Smooth muscle cell (in vitro differentiated cells): ENCODE measurements at regions not wholly inside any gene's neighbourhood (a gene's known extent, or its start where the extent isn't known, plus 50 kb on each side); places are given as distances from the start of the nearest gene placed in this dataset.

Source experiments
- DNase-seq: peaks from one replicate; lab custom pipeline; 2025; ENCODE audit not compliant: unreplicated experiment; lab: John Stamatoyannopoulos, UW
- H2AFZ ChIP-seq: fragments of 200-600 bp; sonication (generic); 2 replicates; pipeline ENCODE4 v1.6.0; 2016; ENCODE audit warnings: antibody characterized with exemption, low read depth, mild to moderate bottlenecking
- H3F3A ChIP-seq: fragments of 200-600 bp; sonication (generic); 2 replicates; pipeline ENCODE4 v1.6.0; 2017; ENCODE audit warnings: antibody characterized with exemption, low read depth
- H3K27ac ChIP-seq: fragments of 200-600 bp; sonication (generic); 2 replicates; pipeline ENCODE4 v1.5.1; 2016; ENCODE audit warnings: low read depth, mild to moderate bottlenecking
- H3K27me3 ChIP-seq: fragments of 200-600 bp; sonication (generic); 2 replicates; pipeline ENCODE4 v1.6.1; 2016; ENCODE audit warnings: low read depth, mild to moderate bottlenecking
- H3K36me3 ChIP-seq: fragments of 200-600 bp; sonication (generic); 2 replicates; pipeline ENCODE4 v1.5.1; 2016; ENCODE audit warnings: low read depth
- H3K4me1 ChIP-seq: fragments of 200-600 bp; sonication (generic); 2 replicates; pipeline ENCODE4 v1.5.1; 2016; ENCODE audit warnings: low read depth
- H3K4me2 ChIP-seq: fragments of 200-600 bp; sonication (generic); 2 replicates; pipeline ENCODE4 v1.6.0; 2016; ENCODE audit warnings: mild to moderate bottlenecking
- H3K4me3 ChIP-seq: fragments of 200-600 bp; sonication (generic); 2 replicates; pipeline ENCODE4 v1.5.1; 2016; ENCODE audit warnings: mild to moderate bottlenecking
- H3K79me2 ChIP-seq: fragments of 200-600 bp; sonication (generic); 2 replicates; pipeline ENCODE4 v1.6.0; 2016; ENCODE audit warnings: low read depth, mild to moderate bottlenecking
- H3K9ac ChIP-seq: fragments of 200-600 bp; sonication (generic); 2 replicates; pipeline ENCODE4 v1.6.0; 2016; ENCODE audit warnings: low read depth
- H3K9me3 ChIP-seq: fragments of 200-600 bp; sonication (generic); replicated peaks from 2 replicates; pipeline ENCODE4 v1.5.1; 2016; ENCODE audit warnings: low read depth
- H4K20me1 ChIP-seq: fragments of 200-600 bp; sonication (generic); 2 replicates; pipeline ENCODE4 v1.6.0; 2016; ENCODE audit warnings: low read depth
- WGBS: methylation state at CpG from one replicate; pipeline ENCODE4 v1.1.7; 2016; ENCODE audit warnings: low lambda C conversion rate; 5-methylcytosine and 5-hydroxymethylcytosine counted together
- TF ChIP-seq, protein P1 (sequence below): fragments of 200-600 bp; sonication (generic); IDR thresholded peaks from 2 replicates; pipeline ENCODE4 v1.5.1; 2017; ENCODE audit warnings: borderline replicate concordance, mild to moderate bottlenecking, antibody characterized with exemption; ENCODE audit not compliant: insufficient read depth, poor library complexity, severe bottlenecking

DNA sequence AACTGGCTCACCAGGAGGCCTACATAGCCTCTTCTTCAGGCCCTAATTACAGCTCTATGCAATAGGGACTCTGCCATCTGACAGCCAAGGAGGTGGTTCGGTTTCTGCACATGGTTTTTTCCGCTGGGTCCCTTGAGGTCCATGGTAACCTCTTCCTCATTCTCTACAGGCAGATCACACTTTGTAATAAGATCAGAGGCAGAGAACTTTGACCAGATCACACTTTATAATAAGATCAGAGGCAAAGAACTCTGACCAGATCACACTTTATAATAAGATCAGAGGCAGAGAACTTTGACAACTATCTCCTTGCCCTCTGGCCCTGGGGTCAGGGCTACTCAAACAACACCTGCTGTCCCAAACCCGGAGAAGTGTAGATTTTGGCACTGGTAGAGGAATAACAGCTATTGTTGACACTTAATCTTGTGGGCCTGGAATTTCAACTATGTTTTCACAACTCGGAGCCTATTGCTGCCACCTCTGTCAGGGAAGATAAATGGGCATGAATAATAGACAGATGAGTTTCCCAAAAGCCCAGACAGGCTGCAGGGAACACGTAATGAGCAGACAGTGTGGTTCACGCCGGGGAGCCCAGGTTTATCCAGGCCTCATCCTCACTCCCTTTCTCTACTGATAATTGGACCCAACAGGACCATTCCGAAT, 246.1 kb downstream of the UQCRFS1 start:
- no peaks in the 10 kb centered on the region for H3K27me3 ChIP-seq
- H3F3A ChIP-seq = no peaks in the 10 kb centered on the region
- 78% methylated on average over 8 of the region's 8 CpGs for WGBS
- no peak for DNase-seq
- H3K4me1 ChIP-seq = peaks cover 7% of the 10 kb centered on the region
- TF ChIP-seq, protein P1, sequence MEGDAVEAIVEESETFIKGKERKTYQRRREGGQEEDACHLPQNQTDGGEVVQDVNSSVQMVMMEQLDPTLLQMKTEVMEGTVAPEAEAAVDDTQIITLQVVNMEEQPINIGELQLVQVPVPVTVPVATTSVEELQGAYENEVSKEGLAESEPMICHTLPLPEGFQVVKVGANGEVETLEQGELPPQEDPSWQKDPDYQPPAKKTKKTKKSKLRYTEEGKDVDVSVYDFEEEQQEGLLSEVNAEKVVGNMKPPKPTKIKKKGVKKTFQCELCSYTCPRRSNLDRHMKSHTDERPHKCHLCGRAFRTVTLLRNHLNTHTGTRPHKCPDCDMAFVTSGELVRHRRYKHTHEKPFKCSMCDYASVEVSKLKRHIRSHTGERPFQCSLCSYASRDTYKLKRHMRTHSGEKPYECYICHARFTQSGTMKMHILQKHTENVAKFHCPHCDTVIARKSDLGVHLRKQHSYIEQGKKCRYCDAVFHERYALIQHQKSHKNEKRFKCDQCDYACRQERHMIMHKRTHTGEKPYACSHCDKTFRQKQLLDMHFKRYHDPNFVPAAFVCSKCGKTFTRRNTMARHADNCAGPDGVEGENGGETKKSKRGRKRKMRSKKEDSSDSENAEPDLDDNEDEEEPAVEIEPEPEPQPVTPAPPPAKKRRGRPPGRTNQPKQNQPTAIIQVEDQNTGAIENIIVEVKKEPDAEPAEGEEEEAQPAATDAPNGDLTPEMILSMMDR = no peak
- no peaks in the 10 kb centered on the region for H3K36me3 ChIP-seq
- no peaks in the 10 kb centered on the region for H4K20me1 ChIP-seq
- no peak overlapping the region for H3K27ac ChIP-seq
- no peak overlapping the region for H3K4me3 ChIP-seq
- H3K9ac ChIP-seq = no peak overlapping the region
- no peaks in the 10 kb centered on the region for H3K9me3 ChIP-seq
- no peak overlapping the region for H3K4me2 ChIP-seq
- no peak overlapping the region for H2AFZ ChIP-seq
- H3K79me2 ChIP-seq = no peaks in the 10 kb centered on the region

DNA sequence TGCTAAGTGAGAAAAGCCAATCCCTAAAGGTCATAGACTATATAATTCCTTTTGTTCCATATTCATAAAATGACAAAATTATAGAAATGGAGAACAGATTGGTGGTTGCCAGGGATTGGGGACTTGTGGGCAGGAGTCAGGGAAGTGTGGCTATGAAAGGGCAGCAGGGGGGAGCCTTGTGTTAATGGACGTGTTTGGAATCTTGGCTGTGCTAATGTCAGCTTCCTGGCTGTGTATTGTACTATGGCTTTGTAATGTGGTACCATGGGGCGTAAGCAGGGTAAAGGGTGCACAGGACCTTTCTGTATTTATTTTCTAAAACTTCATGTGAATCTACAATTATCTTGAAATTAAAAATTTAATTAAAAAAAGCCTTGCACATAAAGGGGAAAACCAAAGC, 248.5 kb downstream of the UQCRFS1 start:
- Histone ChIP-seq H3K4me3 (no peak overlapping the region), H3K27ac (no peak overlapping the region), H3K9me3 (no peaks in the 10 kb centered on the region), H3K36me3 (no peaks in the 10 kb centered on the region), H3K27me3 (no peaks in the 10 kb centered on the region), H3K79me2 (no peaks in the 10 kb centered on the region), H3K9ac (no peak overlapping the region), H2AFZ (no peak overlapping the region), H4K20me1 (no peaks in the 10 kb centered on the region), H3K4me2 (no peak overlapping the region), H3F3A (no peaks in the 10 kb centered on the region), H3K4me1 (peaks cover 11% of the 10 kb centered on the region)
- DNase-seq = no peak
- TF ChIP-seq, protein P1 = no peak
- WGBS = 78% methylated on average over 2 of the region's 2 CpGs

DNA sequence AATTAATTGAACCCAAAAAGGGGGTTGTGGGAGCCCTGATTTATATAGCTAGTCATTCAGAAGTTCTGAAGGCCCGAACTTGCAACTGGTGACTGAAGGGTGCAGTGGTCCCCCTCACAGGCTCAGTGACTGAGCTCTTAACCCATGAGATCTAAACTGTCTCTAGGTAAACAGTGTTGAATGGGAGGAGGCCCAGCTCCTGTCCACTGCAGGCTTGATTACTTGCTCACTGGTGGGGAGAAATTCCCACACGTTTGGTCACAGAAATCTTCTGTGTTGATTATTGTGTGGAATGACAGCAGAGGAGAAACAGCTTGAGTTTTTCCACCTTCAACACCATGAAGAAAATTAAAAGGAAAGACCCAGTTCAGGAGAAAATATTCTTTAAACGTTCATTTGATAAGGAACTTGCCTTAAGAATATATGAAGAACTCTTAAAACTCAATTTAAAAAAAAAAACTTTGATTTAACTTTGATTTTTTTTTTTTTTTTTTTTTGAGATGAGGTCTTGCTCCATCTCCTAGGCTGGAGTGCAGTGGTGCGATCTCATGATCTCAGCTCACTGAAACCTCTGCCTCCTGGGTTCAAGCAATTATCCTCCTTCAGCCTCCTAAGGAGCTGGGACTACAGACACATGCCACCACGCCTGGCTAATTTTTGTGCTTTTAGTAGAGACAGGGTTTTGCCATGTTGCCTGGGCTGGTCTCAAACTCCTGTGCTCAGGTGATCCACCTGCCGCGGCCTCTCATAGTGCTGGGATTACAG, 249.3 kb downstream of the UQCRFS1 start:
- Histone ChIP-seq H3K36me3 (no peaks in the 10 kb centered on the region), H2AFZ (no peak overlapping the region), H3F3A (no peaks in the 10 kb centered on the region), H3K9ac (no peak overlapping the region), H3K4me2 (no peak overlapping the region), H3K27ac (no peak overlapping the region), H3K4me3 (no peak overlapping the region), H3K4me1 (peaks cover 11% of the 10 kb centered on the region), H4K20me1 (no peaks in the 10 kb centered on the region), H3K79me2 (no peaks in the 10 kb centered on the region), H3K27me3 (no peaks in the 10 kb centered on the region), H3K9me3 (no peaks in the 10 kb centered on the region)
- no peak for DNase-seq
- TF ChIP-seq, protein P1 = no peak
- 92% methylated on average over 7 of the region's 7 CpGs for WGBS
